ENCODE measurements at regions not wholly inside any gene's neighbourhood (a gene's known extent, or its start where the extent isn't known, plus 50 kb on each side); places are given as distances from the start of the nearest gene placed in this dataset.

GRCh38 chr3:174538151-174538550 lies 321.0 kb upstream of the NAALADL2 start:
- H3K27me3 ChIP-seq (ENCODE audit: insufficient read depth, poor library complexity, severe bottlenecking): no peaks in the 10 kb centered on the region
- no peak overlapping the region for H3K27ac ChIP-seq (ENCODE audit: poor library complexity, severe bottlenecking)
- H3K9me3 ChIP-seq (ENCODE audit: severe bottlenecking): no peaks in the 10 kb centered on the region
- no peaks in the 10 kb centered on the region for H3K36me3 ChIP-seq (ENCODE audit: low read depth)
- no peak for DNase-seq (ENCODE audit: low spot score)
- no peak overlapping the region for H3K4me3 ChIP-seq (ENCODE audit: severe bottlenecking)
- H3K4me1 ChIP-seq (ENCODE audit: insufficient read depth, poor library complexity, severe bottlenecking): no peaks in the 10 kb centered on the region
- no peak for ATAC-seq (ENCODE audit: low read depth)
- TF ChIP-seq CTCF (IDR thresholded peaks at IDR 0.05; ENCODE audit: poor library complexity, severe bottlenecking): no peak

- no peaks in the 10 kb centered on the region for H3K27me3 ChIP-seq (ENCODE audit: insufficient read depth, poor library complexity, severe bottlenecking)
- DNase-seq (ENCODE audit: low spot score): no peak
- no peak overlapping the region for H3K27ac ChIP-seq (ENCODE audit: poor library complexity, severe bottlenecking)
- no peaks in the 10 kb centered on the region for H3K4me1 ChIP-seq (ENCODE audit: insufficient read depth, poor library complexity, severe bottlenecking)
- no peaks in the 10 kb centered on the region for H3K9me3 ChIP-seq (ENCODE audit: severe bottlenecking)
- no peak overlapping the region for H3K4me3 ChIP-seq (ENCODE audit: severe bottlenecking)
- no peak for ATAC-seq (ENCODE audit: low read depth)
- no peak for TF ChIP-seq CTCF (IDR thresholded peaks at IDR 0.05; ENCODE audit: poor library complexity, severe bottlenecking)
- no peaks in the 10 kb centered on the region for H3K36me3 ChIP-seq (ENCODE audit: low read depth)
Measured at GRCh38 chr3:174540116-174540908, 318.8 kb upstream of the NAALADL2 start.

- Histone ChIP-seq H3K27ac (ENCODE audit: poor library complexity, severe bottlenecking) (no peak overlapping the region), H3K27me3 (ENCODE audit: insufficient read depth, poor library complexity, severe bottlenecking) (no peaks in the 10 kb centered on the region), H3K36me3 (ENCODE audit: low read depth) (no peaks in the 10 kb centered on the region), H3K4me1 (ENCODE audit: insufficient read depth, poor library complexity, severe bottlenecking) (no peaks in the 10 kb centered on the region), H3K4me3 (ENCODE audit: severe bottlenecking) (no peak overlapping the region), H3K9me3 (ENCODE audit: severe bottlenecking) (no peaks in the 10 kb centered on the region)
- no peak; the same call in 2 of the 3 replicates for ATAC-seq (ENCODE audit: low read depth)
- no peak for DNase-seq (ENCODE audit: low spot score)
- no peak for TF ChIP-seq CTCF (IDR thresholded peaks at IDR 0.05; ENCODE audit: poor library complexity, severe bottlenecking)
Measured at GRCh38 chr3:174541708-174542315, 317.3 kb upstream of the NAALADL2 start.

- ATAC-seq (ENCODE audit: low read depth) (no peak), DNase-seq (ENCODE audit: low spot score) (no peak)
- Histone ChIP-seq H3K27me3 (ENCODE audit: insufficient read depth, poor library complexity, severe bottlenecking) (no peaks in the 10 kb centered on the region), H3K4me1 (ENCODE audit: insufficient read depth, poor library complexity, severe bottlenecking) (no peaks in the 10 kb centered on the region), H3K4me3 (ENCODE audit: severe bottlenecking) (no peak overlapping the region), H3K36me3 (ENCODE audit: low read depth) (no peaks in the 10 kb centered on the region), H3K9me3 (ENCODE audit: severe bottlenecking) (no peaks in the 10 kb centered on the region), H3K27ac (ENCODE audit: poor library complexity, severe bottlenecking) (no peak overlapping the region)
- no peak for TF ChIP-seq CTCF (IDR thresholded peaks at IDR 0.05; ENCODE audit: poor library complexity, severe bottlenecking)
Measured at GRCh38 chr3:174547801-174548435, 311.2 kb upstream of the NAALADL2 start.

Data from RWPE2 (cell line).